OCI-LY3 (cell line): ENCODE measurements at regions not wholly inside any gene's neighbourhood (a gene's known extent, or its start where the extent isn't known, plus 50 kb on each side); places are given as distances from the start of the nearest gene placed in this dataset.

Experiments
- H2AFZ ChIP-seq: fragments of 200-600, 300-600 bp; shearing (Covaris generic); 2 replicates; pipeline ENCODE4 v1.6.0; 2014; ENCODE audit warnings: antibody characterized with exemption, low read depth, low read length
- H3K27ac ChIP-seq: fragments of 200-600, 300-600 bp; sonication (generic); 2 replicates; pipeline ENCODE4 v1.5.1; 2014; ENCODE audit warnings: mild to moderate bottlenecking, low read length, moderate library complexity, mixed read lengths
- H3K27me3 ChIP-seq: fragments of 200-600, 300-600 bp; sonication (generic); 2 replicates; pipeline ENCODE4 v1.6.1; 2014; ENCODE audit warnings: low read depth, low read length, mixed read lengths
- H3K36me3 ChIP-seq: fragments of 200-600, 300-600 bp; sonication (generic); replicated peaks from 2 replicates; pipeline ENCODE3; 2014; ENCODE audit warnings: low read depth, low read length, mixed read lengths
- H3K4me1 ChIP-seq: fragments of 300-600, 200-600 bp; sonication (generic); 2 replicates; pipeline ENCODE4 v1.6.1; 2014; ENCODE audit warnings: low read length, mixed read lengths
- H3K4me2 ChIP-seq: fragments of 200-600, 300-600 bp; sonication (generic); 2 replicates; pipeline ENCODE4 v1.6.1; 2014; ENCODE audit warnings: low read length, mixed read lengths
- H3K4me3 ChIP-seq: fragments of 300-600, 200-600 bp; sonication (generic); 2 replicates; pipeline ENCODE4 v1.5.1; 2014; ENCODE audit warnings: antibody characterized with exemption, mild to moderate bottlenecking, low read length, moderate library complexity
- H3K79me2 ChIP-seq: fragments of 300-600, 200-600 bp; shearing (Covaris generic); 2 replicates; pipeline ENCODE4 v1.6.1; 2014; ENCODE audit warnings: mild to moderate bottlenecking, low read length, mixed read lengths
- H3K9ac ChIP-seq: fragments of 300-600, 200-600 bp; shearing (Covaris generic); 2 replicates; pipeline ENCODE4 v1.6.0; 2014; ENCODE audit warnings: mild to moderate bottlenecking, low read length, moderate library complexity
- H3K9me3 ChIP-seq: fragments of 200-600, 300-600 bp; shearing (Covaris generic); 2 replicates; pipeline ENCODE4 v1.6.1; 2014; ENCODE audit warnings: low read length, mixed read lengths; ENCODE audit not compliant: insufficient read depth
- H4K20me1 ChIP-seq: fragments of 200-600, 300-600 bp; sonication (generic); 2 replicates; pipeline ENCODE4 v1.6.1; 2016; ENCODE audit warnings: low read length, mixed read lengths; ENCODE audit not compliant: insufficient read depth
- EZH2phosphoT487 ChIP-seq: fragments of 200-600 bp; shearing (Covaris generic); IDR thresholded peaks from 2 replicates; pipeline ENCODE4 v1.6.1; 2018; ENCODE audit warnings: antibody characterized with exemption, mixed run types, low read depth
- TF ChIP-seq, protein P1 (sequence below): fragments of 200-600, 300-600 bp; sonication (generic); IDR thresholded peaks from 2 replicates; pipeline ENCODE4 v1.5.1; 2014; ENCODE audit warnings: antibody characterized with exemption, low read length, low read depth

DNA sequence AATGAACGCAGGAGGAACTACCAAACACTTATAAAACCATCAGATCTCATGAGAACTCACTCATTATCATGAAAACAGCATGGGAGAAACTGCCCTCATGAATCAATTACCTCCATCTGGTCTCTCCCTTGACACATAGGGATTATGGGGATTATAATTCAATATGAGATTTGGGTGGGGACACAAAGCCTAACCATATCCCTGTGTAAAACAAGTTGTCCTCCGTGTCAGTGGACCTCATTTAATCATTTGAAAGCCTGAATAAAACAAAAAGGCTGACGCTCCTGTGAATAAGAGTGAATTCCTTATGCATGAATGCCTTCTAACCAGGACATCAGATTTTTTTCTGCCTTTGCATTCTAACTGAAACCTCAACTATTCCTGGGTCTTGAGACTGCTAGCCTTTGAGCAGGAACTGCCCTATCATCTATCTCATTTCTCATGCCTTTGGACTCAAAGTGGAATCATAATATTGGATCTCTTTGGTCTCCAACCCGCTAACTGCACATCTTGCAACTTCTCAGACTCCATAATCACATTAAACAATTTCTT lies 648.8 kb downstream of the ADGRL2 start:
- TF ChIP-seq, protein P1, sequence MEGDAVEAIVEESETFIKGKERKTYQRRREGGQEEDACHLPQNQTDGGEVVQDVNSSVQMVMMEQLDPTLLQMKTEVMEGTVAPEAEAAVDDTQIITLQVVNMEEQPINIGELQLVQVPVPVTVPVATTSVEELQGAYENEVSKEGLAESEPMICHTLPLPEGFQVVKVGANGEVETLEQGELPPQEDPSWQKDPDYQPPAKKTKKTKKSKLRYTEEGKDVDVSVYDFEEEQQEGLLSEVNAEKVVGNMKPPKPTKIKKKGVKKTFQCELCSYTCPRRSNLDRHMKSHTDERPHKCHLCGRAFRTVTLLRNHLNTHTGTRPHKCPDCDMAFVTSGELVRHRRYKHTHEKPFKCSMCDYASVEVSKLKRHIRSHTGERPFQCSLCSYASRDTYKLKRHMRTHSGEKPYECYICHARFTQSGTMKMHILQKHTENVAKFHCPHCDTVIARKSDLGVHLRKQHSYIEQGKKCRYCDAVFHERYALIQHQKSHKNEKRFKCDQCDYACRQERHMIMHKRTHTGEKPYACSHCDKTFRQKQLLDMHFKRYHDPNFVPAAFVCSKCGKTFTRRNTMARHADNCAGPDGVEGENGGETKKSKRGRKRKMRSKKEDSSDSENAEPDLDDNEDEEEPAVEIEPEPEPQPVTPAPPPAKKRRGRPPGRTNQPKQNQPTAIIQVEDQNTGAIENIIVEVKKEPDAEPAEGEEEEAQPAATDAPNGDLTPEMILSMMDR, result no peak
- TF ChIP-seq EZH2phosphoT487, result no peak

DNA sequence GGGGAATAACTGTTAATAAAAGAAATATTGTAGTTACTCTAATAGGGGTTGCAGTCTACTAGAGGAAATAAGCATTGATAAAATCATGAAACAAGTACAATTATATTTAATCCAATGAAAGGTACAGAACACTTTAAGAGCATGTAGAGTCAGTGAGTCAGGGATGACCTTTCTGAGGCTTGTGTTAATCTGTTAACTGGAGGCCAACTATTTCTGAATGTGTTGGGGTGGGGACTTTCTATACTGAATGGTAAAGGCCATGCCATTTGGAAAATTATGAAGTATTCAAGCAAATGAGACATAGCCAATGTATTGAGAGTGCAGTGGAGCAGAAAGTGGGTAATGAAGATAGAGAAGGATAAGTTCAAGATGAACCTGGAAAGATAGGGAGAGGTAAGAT lies 646.2 kb downstream of the ADGRL2 start:
- no peaks in the 10 kb centered on the region for H3K27me3 ChIP-seq
- no peak overlapping the region for H3K4me2 ChIP-seq
- no peaks in the 10 kb centered on the region for H3K9me3 ChIP-seq
- TF ChIP-seq, protein P1, result no peak
- TF ChIP-seq EZH2phosphoT487, result no peak
- H3K4me1 ChIP-seq, result no peaks in the 10 kb centered on the region
- no peak overlapping the region for H3K9ac ChIP-seq
- no peaks in the 10 kb centered on the region for H4K20me1 ChIP-seq
- no peaks in the 10 kb centered on the region for H3K79me2 ChIP-seq
- H3K27ac ChIP-seq, result no peak overlapping the region
- H2AFZ ChIP-seq, result no peak overlapping the region
- H3K4me3 ChIP-seq, result no peak overlapping the region
- no peaks in the 10 kb centered on the region for H3K36me3 ChIP-seq

More for the DNA sequence above, 648.8 kb downstream of the ADGRL2 start:
- Histone ChIP-seq H3K9ac (no peak overlapping the region), H3K36me3 (no peaks in the 10 kb centered on the region), H3K27ac (no peak overlapping the region), H3K4me1 (no peaks in the 10 kb centered on the region), H3K4me2 (no peak overlapping the region), H3K27me3 (no peaks in the 10 kb centered on the region), H4K20me1 (no peaks in the 10 kb centered on the region), H3K9me3 (no peaks in the 10 kb centered on the region), H2AFZ (no peak overlapping the region), H3K79me2 (no peaks in the 10 kb centered on the region), H3K4me3 (no peak overlapping the region)

DNA sequence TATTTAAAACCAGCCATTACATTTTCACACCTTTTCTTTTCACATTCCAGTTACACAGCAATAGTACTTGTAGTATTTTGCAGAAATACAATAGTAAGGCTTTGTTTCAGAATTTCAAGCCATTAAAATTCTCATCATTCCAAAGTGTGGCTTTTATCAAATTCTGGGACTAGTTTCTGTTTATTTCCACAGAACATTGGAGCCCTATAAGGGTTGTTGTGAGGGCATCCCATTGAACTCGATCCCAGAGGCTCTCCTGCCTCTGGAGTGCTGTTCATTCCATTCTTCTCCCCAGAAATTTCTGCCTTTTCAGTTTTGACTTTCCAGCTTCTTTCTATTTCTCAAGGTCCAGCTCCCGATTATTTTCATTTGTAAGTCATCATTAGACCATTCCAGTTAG lies 645.5 kb downstream of the ADGRL2 start:
- H3K27me3 ChIP-seq, result no peaks in the 10 kb centered on the region
- no peaks in the 10 kb centered on the region for H3K9me3 ChIP-seq
- no peak overlapping the region for H3K4me3 ChIP-seq
- no peak overlapping the region for H2AFZ ChIP-seq
- no peak overlapping the region for H3K27ac ChIP-seq
- no peak overlapping the region for H3K4me2 ChIP-seq
- H3K4me1 ChIP-seq, result no peaks in the 10 kb centered on the region
- no peak overlapping the region for H3K9ac ChIP-seq
- H4K20me1 ChIP-seq, result no peaks in the 10 kb centered on the region
- TF ChIP-seq, protein P1, result no peak
- no peak for TF ChIP-seq EZH2phosphoT487
- H3K36me3 ChIP-seq, result no peaks in the 10 kb centered on the region
- no peaks in the 10 kb centered on the region for H3K79me2 ChIP-seq

DNA sequence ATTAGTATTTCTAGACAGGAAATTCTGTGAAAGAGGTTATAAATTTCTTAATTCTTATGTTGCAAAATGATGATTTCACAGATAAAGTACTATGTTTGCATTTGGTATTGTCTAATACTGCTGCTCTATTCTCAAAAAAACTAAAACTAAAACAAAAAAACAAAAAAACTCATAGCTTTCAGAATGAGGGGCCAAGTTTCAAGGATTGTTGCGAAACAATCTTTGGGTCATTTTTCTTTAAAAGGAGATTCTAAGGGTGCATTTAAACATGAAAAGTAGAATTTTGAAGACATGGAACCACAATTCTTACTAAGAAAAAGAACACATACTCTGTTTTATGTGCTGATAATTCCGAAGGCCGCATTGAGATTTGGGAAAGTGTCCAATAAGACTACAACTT lies 645.1 kb downstream of the ADGRL2 start:
- Histone ChIP-seq H3K27ac (no peak overlapping the region), H3K36me3 (no peaks in the 10 kb centered on the region), H3K4me1 (no peaks in the 10 kb centered on the region), H3K9ac (no peak overlapping the region), H3K79me2 (no peaks in the 10 kb centered on the region), H3K4me2 (no peak overlapping the region), H4K20me1 (no peaks in the 10 kb centered on the region), H3K27me3 (no peaks in the 10 kb centered on the region), H3K9me3 (no peaks in the 10 kb centered on the region), H3K4me3 (no peak overlapping the region), H2AFZ (no peak overlapping the region)
- no peak for TF ChIP-seq EZH2phosphoT487
- TF ChIP-seq, protein P1, result no peak
